ENCODE measurements at regions not wholly inside any gene's neighbourhood (a gene's known extent, or its start where the extent isn't known, plus 50 kb on each side); places are given as distances from the start of the nearest gene placed in this dataset.

DNA sequence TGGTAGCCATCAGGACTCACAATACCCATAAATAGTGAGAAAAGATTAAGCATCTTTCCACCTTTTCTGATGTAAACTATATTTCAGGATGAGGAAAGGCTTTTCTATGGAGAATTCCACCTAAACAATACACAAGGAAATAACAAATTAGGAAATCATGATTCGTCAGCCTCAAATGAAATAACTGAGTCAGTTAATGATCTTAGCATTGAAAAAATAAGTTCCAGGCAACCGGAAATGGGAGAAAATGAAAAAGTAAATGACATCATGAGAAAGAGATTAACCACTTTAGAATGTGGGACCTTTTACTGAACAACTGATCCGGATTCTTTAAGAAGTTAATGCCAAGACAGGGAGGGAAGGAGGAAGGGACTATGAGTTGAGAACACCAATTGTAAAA lies 742.3 kb downstream of the TNS3 start:
- H4K20me1 ChIP-seq (ENCODE audit: insufficient read depth, low read length), result no peaks in the 10 kb centered on the region

DNA sequence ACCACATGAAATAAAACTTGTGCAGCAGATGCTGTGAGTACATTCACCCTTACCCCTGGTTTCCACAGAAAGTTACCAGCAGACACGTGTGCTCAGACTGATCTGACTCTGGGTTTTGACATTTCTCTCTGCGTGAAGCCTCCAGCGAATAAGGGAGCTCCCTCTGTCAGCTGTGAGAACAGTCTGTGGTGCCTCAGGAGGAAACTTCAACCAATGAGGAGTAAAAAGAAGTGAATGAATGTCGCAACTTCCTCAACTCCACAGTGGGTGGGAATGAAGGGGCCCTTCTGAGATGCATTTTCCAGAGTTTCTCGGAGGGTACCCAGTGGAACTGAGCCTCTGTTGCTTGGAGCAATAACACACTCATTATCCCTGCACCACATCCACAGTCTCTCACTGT lies 743.4 kb downstream of the TNS3 start:
- peak overlapping the region; percentile 61 for H2AFZ ChIP-seq (ENCODE audit: low read length)
- H3K4me1 ChIP-seq (ENCODE audit: insufficient read depth, low read length), result peaks cover 9% of the 10 kb centered on the region
- H3K27ac ChIP-seq (ENCODE audit: low read depth, low read length), result no peak overlapping the region
- H3K27me3 ChIP-seq (ENCODE audit: insufficient read depth, low read length), result no peaks in the 10 kb centered on the region
- no peaks in the 10 kb centered on the region for H3K79me2 ChIP-seq (ENCODE audit: insufficient read depth, low read length)
- no peak for DNase-seq (ENCODE audit: insufficient read length, low spot score, missing footprints)
- no peaks in the 10 kb centered on the region for H3K9me3 ChIP-seq (ENCODE audit: low read depth, low read length)
- no peaks in the 10 kb centered on the region for H3K36me3 ChIP-seq (ENCODE audit: insufficient read depth, low read length)
- H3K4me3 ChIP-seq (ENCODE audit: insufficient read depth, low read length), result no peak overlapping the region
- TF ChIP-seq, protein P1, sequence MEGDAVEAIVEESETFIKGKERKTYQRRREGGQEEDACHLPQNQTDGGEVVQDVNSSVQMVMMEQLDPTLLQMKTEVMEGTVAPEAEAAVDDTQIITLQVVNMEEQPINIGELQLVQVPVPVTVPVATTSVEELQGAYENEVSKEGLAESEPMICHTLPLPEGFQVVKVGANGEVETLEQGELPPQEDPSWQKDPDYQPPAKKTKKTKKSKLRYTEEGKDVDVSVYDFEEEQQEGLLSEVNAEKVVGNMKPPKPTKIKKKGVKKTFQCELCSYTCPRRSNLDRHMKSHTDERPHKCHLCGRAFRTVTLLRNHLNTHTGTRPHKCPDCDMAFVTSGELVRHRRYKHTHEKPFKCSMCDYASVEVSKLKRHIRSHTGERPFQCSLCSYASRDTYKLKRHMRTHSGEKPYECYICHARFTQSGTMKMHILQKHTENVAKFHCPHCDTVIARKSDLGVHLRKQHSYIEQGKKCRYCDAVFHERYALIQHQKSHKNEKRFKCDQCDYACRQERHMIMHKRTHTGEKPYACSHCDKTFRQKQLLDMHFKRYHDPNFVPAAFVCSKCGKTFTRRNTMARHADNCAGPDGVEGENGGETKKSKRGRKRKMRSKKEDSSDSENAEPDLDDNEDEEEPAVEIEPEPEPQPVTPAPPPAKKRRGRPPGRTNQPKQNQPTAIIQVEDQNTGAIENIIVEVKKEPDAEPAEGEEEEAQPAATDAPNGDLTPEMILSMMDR (IDR thresholded peaks at IDR 0.05; ENCODE audit: extremely low read depth, low read depth, low read length), result no peak
- H4K20me1 ChIP-seq (ENCODE audit: insufficient read depth, low read length), result no peaks in the 10 kb centered on the region
- no peak overlapping the region for H3K4me2 ChIP-seq (ENCODE audit: insufficient read depth, low read length)

More for the DNA sequence above, 742.3 kb downstream of the TNS3 start:
- Histone ChIP-seq H3K9me3 (ENCODE audit: low read depth, low read length) (no peaks in the 10 kb centered on the region), H3K79me2 (ENCODE audit: insufficient read depth, low read length) (no peaks in the 10 kb centered on the region), H3K4me3 (ENCODE audit: insufficient read depth, low read length) (no peak overlapping the region), H3K4me1 (ENCODE audit: insufficient read depth, low read length) (peaks cover 9% of the 10 kb centered on the region), H3K36me3 (ENCODE audit: insufficient read depth, low read length) (no peaks in the 10 kb centered on the region), H3K27me3 (ENCODE audit: insufficient read depth, low read length) (no peaks in the 10 kb centered on the region), H3K4me2 (ENCODE audit: insufficient read depth, low read length) (no peak overlapping the region), H3K27ac (ENCODE audit: low read depth, low read length) (peak overlapping the region; percentile 12), H2AFZ (ENCODE audit: low read length) (peak overlapping the region; percentile 47)
- TF ChIP-seq, protein P1 (IDR thresholded peaks at IDR 0.05; ENCODE audit: extremely low read depth, low read depth, low read length), result no peak
- no peak for DNase-seq (ENCODE audit: insufficient read length, low spot score, missing footprints)

DNA sequence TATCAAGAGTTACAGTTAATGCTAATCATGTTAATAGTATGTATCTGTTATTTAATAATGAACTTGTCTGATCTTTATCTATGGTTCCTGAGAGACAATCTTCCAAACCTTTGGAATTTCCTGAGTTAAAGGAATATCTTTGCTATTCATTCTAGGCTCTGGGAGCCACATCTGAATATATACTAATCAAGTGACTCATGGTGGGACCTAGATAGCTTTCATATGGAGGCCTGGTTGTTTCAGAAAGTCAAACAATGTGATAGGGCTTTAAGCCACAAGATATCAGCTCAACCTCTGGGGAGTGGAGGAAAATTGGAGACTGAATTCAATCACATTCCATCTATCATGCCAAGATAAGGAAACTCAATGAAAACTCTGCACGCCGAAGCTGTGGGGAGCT lies 746.4 kb downstream of the TNS3 start:
- Histone ChIP-seq H2AFZ (ENCODE audit: low read length) (no peak overlapping the region), H3K4me2 (ENCODE audit: insufficient read depth, low read length) (no peak overlapping the region), H3K79me2 (ENCODE audit: insufficient read depth, low read length) (no peaks in the 10 kb centered on the region), H3K9me3 (ENCODE audit: low read depth, low read length) (no peaks in the 10 kb centered on the region), H3K4me3 (ENCODE audit: insufficient read depth, low read length) (no peak overlapping the region), H3K36me3 (ENCODE audit: insufficient read depth, low read length) (no peaks in the 10 kb centered on the region), H4K20me1 (ENCODE audit: insufficient read depth, low read length) (no peaks in the 10 kb centered on the region), H3K27ac (ENCODE audit: low read depth, low read length) (peak overlapping the region; percentile 0), H3K4me1 (ENCODE audit: insufficient read depth, low read length) (peaks cover 14% of the 10 kb centered on the region), H3K27me3 (ENCODE audit: insufficient read depth, low read length) (no peaks in the 10 kb centered on the region)
- DNase-seq (ENCODE audit: insufficient read length, low spot score, missing footprints), result no peak
- TF ChIP-seq, protein P1 (IDR thresholded peaks at IDR 0.05; ENCODE audit: extremely low read depth, low read depth, low read length), result no peak

DNA sequence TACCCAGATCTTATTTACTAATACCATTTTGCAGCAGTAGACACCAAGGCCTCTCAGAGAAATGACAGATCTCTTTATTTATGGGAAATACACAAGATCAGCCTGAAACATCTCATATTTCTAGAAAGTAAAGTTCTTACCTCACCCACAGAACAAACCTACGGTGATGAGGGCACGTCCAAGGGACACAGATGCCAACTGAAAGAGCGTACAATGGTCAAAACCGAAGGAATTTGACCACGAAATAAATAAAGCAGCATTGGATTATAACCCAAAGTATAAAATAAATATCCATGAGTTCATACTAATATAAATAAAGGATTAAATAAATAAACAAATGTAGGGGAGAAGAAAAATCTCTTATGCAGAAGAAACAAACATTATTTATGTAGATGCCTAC lies 747.0 kb downstream of the TNS3 start:
- Histone ChIP-seq H2AFZ (ENCODE audit: low read length) (peak overlapping the region; percentile 38), H3K9me3 (ENCODE audit: low read depth, low read length) (no peaks in the 10 kb centered on the region), H3K79me2 (ENCODE audit: insufficient read depth, low read length) (no peaks in the 10 kb centered on the region), H4K20me1 (ENCODE audit: insufficient read depth, low read length) (no peaks in the 10 kb centered on the region), H3K4me1 (ENCODE audit: insufficient read depth, low read length) (peaks cover 14% of the 10 kb centered on the region), H3K27me3 (ENCODE audit: insufficient read depth, low read length) (no peaks in the 10 kb centered on the region), H3K36me3 (ENCODE audit: insufficient read depth, low read length) (no peaks in the 10 kb centered on the region), H3K4me3 (ENCODE audit: insufficient read depth, low read length) (no peak overlapping the region), H3K27ac (ENCODE audit: low read depth, low read length) (peak overlapping the region; percentile 0), H3K4me2 (ENCODE audit: insufficient read depth, low read length) (no peak overlapping the region)
- no peak for DNase-seq (ENCODE audit: insufficient read length, low spot score, missing footprints)
- TF ChIP-seq, protein P1 (IDR thresholded peaks at IDR 0.05; ENCODE audit: extremely low read depth, low read depth, low read length), result no peak

Measured in osteoblast (primary cell).